ENCODE measurements at regions not wholly inside any gene's neighbourhood (a gene's known extent, or its start where the extent isn't known, plus 50 kb on each side); places are given as distances from the start of the nearest gene placed in this dataset.

DNA sequence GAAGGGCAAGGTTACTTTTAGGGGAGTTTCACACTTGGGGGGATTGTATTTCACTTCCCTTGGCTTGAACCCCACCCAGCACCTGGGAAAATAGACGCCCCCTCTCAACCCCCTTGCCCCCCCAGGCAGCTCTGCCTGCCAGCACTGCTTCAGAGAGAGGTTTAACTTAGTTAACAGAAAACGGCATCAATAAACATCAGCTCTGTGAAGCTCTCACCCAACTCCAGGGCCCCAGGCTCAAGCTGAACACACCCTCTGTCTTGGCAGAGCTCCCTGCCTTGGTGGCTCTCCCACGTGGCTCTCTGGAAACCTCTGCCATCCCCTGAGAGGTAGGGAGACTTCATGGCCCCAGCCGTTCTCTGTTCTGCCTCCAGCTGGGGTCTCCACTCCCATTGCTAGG is 244.1 kb downstream of the ACKR3 start:
- TF ChIP-seq, protein P1, sequence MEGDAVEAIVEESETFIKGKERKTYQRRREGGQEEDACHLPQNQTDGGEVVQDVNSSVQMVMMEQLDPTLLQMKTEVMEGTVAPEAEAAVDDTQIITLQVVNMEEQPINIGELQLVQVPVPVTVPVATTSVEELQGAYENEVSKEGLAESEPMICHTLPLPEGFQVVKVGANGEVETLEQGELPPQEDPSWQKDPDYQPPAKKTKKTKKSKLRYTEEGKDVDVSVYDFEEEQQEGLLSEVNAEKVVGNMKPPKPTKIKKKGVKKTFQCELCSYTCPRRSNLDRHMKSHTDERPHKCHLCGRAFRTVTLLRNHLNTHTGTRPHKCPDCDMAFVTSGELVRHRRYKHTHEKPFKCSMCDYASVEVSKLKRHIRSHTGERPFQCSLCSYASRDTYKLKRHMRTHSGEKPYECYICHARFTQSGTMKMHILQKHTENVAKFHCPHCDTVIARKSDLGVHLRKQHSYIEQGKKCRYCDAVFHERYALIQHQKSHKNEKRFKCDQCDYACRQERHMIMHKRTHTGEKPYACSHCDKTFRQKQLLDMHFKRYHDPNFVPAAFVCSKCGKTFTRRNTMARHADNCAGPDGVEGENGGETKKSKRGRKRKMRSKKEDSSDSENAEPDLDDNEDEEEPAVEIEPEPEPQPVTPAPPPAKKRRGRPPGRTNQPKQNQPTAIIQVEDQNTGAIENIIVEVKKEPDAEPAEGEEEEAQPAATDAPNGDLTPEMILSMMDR (IDR thresholded peaks at IDR 0.05), result no peak
- no peak for TF ChIP-seq EP300 (IDR thresholded peaks at IDR 0.05)

Data from ovary (tissue), 3 donors.